ENCODE measurements at regions not wholly inside any gene's neighbourhood (a gene's known extent, or its start where the extent isn't known, plus 50 kb on each side); places are given as distances from the start of the nearest gene placed in this dataset.

DNA sequence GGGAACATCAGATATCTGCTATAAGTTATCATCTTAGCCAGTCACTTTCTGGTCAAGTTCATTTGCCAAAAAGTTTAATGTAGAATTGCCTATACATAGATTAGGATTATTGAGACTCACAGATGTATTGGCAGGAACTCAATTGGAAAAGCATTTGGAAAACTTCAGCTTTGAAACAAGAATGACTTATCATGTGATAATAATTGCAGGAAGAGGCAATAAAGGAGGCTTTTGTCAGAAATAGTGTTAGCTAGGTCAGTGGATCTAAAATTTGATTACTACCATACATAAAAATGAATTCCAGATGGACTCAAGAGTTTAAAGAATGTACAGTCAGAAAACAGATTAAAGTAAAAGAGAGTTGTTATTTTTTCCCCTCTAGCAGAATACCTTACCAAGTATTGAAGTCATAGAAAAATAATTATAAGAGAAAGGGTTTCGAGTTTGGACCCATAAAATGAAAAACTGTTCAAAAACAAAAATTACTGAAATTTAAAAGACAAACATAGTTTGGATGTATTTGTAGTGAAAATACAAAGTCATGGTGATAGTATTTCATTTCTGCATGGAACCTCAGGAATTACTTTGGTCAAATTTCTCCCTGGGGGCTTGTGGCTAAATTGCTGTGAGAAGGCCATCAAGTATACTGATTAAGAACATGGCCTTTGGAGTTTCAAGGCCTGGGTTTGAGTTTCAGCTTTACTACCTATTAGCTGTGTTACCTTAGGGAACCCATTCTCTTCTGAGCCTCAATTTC is 159.9 kb downstream of the TMEM38B start:
- no peak overlapping the region for H3K4me3 ChIP-seq (ENCODE audit: low read depth, low read length)
- no peak for DNase-seq (ENCODE audit: low read depth)
- TF ChIP-seq, protein P1, sequence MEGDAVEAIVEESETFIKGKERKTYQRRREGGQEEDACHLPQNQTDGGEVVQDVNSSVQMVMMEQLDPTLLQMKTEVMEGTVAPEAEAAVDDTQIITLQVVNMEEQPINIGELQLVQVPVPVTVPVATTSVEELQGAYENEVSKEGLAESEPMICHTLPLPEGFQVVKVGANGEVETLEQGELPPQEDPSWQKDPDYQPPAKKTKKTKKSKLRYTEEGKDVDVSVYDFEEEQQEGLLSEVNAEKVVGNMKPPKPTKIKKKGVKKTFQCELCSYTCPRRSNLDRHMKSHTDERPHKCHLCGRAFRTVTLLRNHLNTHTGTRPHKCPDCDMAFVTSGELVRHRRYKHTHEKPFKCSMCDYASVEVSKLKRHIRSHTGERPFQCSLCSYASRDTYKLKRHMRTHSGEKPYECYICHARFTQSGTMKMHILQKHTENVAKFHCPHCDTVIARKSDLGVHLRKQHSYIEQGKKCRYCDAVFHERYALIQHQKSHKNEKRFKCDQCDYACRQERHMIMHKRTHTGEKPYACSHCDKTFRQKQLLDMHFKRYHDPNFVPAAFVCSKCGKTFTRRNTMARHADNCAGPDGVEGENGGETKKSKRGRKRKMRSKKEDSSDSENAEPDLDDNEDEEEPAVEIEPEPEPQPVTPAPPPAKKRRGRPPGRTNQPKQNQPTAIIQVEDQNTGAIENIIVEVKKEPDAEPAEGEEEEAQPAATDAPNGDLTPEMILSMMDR (conservative IDR thresholded peaks at IDR 0.05; ENCODE audit: low read depth, low read length): no peak

DNA sequence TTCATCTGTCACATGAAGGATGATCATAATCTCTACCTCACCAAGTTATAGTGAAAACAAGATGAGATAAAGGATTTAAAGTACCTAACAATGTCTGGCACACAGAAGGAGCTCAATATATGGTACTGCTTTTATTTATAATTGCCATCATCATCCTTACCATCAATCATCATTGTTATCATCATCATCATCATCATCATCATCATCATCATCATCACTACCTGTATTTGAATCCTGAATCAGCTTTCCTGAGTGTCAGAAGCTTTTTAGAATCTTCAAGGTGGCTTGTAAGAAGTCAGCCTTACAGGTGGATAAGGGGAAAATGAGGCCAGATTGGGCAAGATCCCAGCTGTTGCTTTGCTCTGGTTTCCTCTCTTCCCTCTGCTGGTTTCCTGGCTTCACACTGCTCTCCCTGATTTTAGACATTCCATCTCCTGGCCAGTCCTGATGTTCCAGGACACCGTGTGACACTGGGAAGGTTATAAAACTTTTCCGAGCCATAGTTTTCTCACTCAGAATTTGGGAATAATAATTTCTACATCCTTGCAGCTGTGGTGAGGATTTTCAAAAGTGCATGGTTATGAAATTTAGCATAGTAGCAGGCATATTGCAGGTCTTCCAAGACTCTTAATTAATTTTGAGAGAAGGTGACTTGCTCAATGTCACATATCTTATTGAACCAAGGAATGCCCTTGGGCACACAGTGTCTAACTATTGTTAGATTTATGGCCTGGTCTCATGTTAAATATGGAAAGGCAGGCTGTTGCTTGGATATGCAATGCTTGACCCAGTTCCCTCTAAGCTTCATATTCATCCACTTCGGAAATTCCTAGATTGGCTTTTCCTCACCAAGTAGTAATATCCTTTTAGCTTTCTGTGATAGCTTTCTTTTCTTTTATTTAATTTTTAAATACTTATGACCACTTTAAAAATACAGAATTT is 160.7 kb downstream of the TMEM38B start:
- TF ChIP-seq, protein P1 (conservative IDR thresholded peaks at IDR 0.05; ENCODE audit: low read depth, low read length): no peak
- DNase-seq (ENCODE audit: low read depth): no peak
- no peak overlapping the region for H3K4me3 ChIP-seq (ENCODE audit: low read depth, low read length)

DNA sequence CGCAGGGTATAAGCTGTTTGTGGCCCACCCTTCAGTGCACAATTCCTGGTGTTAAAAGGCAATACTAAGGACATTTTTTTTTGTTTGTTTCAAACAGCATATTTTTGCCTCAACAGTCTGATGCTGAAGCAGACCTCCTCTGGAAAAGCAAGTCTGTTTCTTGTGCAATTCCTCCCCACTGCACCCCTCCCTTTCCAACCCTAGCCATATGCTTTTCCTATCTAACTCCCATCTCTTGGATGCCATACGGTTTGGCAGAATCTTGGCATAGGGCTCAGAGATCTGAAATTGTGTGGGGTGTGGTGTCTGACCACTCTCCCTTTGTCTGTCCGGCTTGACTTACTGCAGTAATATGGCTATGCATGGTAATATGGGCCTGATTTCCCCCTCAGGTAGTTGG is 161.6 kb downstream of the TMEM38B start:
- no peak for DNase-seq (ENCODE audit: low read depth)
- TF ChIP-seq, protein P1 (conservative IDR thresholded peaks at IDR 0.05; ENCODE audit: low read depth, low read length): no peak
- no peak overlapping the region for H3K4me3 ChIP-seq (ENCODE audit: low read depth, low read length)

DNA sequence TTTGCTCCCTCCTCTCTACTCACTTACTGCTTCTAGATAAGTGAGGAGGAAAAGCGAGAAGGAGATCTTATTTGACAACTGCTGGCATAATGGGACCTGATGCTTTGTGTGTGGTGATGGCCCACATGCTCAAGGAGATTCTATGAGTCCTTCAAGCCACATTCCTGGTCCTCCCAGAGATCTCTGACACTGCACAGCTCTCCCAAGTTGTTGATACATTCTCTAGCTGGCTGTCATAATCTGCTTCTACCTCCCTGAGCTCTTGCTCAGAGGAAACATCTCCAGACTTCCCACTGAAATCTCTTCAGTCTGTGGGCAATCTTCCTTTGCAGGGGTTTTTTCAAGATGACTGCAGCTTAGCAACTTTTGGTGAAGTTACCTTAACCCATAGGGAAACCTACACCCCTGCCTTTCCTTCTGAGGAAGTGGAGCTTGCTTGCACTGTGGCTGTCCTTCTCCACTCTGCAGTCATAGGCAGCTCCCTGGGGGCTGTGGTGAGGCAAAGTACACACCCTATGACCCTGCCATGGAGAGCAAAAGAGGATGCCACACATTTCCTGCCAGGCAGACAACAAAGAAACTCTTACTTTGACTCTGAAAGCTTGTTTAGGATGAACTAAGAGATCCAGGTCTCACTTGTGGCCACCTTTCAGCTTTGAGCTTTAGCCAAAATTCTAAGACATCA is 163.8 kb downstream of the TMEM38B start:
- DNase-seq (ENCODE audit: low read depth): no peak
- H3K4me3 ChIP-seq (ENCODE audit: low read depth, low read length): no peak overlapping the region
- TF ChIP-seq, protein P1 (conservative IDR thresholded peaks at IDR 0.05; ENCODE audit: low read depth, low read length): no peak

DNA sequence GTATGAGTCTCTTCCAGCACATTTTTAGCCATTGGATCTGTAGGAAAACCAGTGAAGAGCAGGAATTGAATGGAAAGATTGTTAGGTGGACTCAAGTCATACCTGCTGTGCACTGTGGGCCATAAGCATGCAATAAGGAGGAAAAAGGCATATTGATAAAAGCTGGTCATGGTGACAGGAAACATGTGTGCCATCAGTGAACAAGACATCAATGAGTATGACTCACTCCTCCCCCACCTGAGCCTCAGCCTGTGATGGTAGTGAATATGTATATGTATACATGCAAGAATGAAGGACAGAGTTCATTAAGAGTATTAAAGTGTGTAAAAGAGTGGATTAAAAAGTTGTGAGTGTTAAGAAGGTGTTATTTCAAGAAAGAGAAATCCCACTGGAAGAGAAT is 164.5 kb downstream of the TMEM38B start:
- no peak for DNase-seq (ENCODE audit: low read depth)
- no peak overlapping the region for H3K4me3 ChIP-seq (ENCODE audit: low read depth, low read length)
- TF ChIP-seq, protein P1 (conservative IDR thresholded peaks at IDR 0.05; ENCODE audit: low read depth, low read length): no peak

DNA sequence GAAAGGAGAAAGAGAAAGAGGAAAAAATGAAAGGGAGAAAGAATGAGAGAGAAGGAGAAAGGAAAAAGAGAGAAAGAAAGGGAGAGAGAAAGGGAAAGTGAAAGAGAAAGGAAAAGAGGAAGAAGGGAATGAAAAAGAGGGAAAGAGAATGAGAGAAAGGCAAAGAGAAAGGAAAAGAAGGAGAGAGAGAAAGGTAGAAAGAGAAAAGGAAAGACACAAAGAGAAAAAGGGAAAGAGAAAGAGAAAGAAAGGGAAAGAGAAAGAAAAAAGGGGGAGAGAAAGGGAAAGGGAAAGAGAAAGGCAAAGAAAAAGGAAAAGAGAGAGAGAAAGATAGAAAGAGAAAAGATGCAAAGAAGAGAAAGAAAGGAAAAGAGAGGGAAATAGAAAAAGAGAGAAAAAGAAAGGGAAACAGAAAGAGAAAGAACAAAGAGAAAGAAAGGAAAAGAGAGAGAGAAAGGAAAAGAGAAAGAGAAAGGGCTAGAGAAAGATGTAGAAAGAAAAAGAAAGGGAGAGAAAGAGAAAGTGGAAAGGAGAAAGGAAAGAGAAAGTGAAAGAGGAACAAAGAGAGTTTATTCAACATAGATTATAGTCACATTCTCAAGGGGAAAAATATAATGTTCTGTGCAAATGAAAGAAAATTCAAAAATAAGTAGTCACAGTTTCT is 165.2 kb downstream of the TMEM38B start:
- no peak overlapping the region for H3K4me3 ChIP-seq (ENCODE audit: low read depth, low read length)
- no peak for DNase-seq (ENCODE audit: low read depth)
- TF ChIP-seq, protein P1 (conservative IDR thresholded peaks at IDR 0.05; ENCODE audit: low read depth, low read length): no peak
